NAMALWA (cell line): ENCODE measurements at regions not wholly inside any gene's neighbourhood (a gene's known extent, or its start where the extent isn't known, plus 50 kb on each side); places are given as distances from the start of the nearest gene placed in this dataset.

Source experiments
- DNase-seq: peaks from one replicate; pipeline ENCODE4 v3.0.0-alpha.2; 2015; ENCODE audit warnings: low spot score

- DNase-seq, result no peak
Observed at GRCh38 chrX:39603230-39603629, 494.5 kb downstream of the BCOR start.

GRCh38 chrX:39605183-39605582 lies 492.6 kb downstream of the BCOR start:
- peak; percentile 4 for DNase-seq

GRCh38 chrX:39605866-39606265 lies 491.9 kb downstream of the BCOR start:
- no peak for DNase-seq

GRCh38 chrX:39609941-39610340 lies 487.8 kb downstream of the BCOR start:
- DNase-seq, result no peak

- DNase-seq, result no peak
Observed at GRCh38 chrX:39611468-39611867, 486.3 kb downstream of the BCOR start.

GRCh38 chrX:39613482-39613995 lies 484.2 kb downstream of the BCOR start:
- DNase-seq, result no peak

GRCh38 chrX:39613997-39614679 lies 483.6 kb downstream of the BCOR start:
- DNase-seq, result no peak

- no peak for DNase-seq
Observed at GRCh38 chrX:39614680-39614998, 483.1 kb downstream of the BCOR start.

- peak; percentile 30 for DNase-seq
Observed at GRCh38 chrX:39616098-39616729, 481.5 kb downstream of the BCOR start.

- no peak for DNase-seq
Observed at GRCh38 chrX:39616731-39617130, 481.0 kb downstream of the BCOR start.

GRCh38 chrX:39618178-39618577 lies 479.6 kb downstream of the BCOR start:
- no peak for DNase-seq

- DNase-seq, result no peak
Observed at GRCh38 chrX:39619182-39620009, 478.4 kb downstream of the BCOR start.

GRCh38 chrX:39624166-39624565 lies 473.6 kb downstream of the BCOR start:
- DNase-seq, result no peak

- DNase-seq, result no peak
Observed at GRCh38 chrX:39625810-39626209, 471.9 kb downstream of the BCOR start.

- DNase-seq, result no peak
Observed at GRCh38 chrX:39626749-39627148, 471.0 kb downstream of the BCOR start.

GRCh38 chrX:39627257-39627656 lies 470.5 kb downstream of the BCOR start:
- DNase-seq, result no peak

- no peak for DNase-seq
Observed at GRCh38 chrX:39629001-39629400, 468.8 kb downstream of the BCOR start.

- no peak for DNase-seq
Observed at GRCh38 chrX:39630344-39630743, 467.4 kb downstream of the BCOR start.

GRCh38 chrX:39631276-39632229 lies 466.2 kb downstream of the BCOR start:
- no peak for DNase-seq

GRCh38 chrX:39633293-39633692 lies 464.5 kb downstream of the BCOR start:
- DNase-seq, result no peak

- DNase-seq, result no peak
Observed at GRCh38 chrX:39636481-39636880, 461.3 kb downstream of the BCOR start.

- no peak for DNase-seq
Observed at GRCh38 chrX:39638526-39638925, 459.2 kb downstream of the BCOR start.
